CD14-positive monocyte (primary cell): ENCODE measurements at regions not wholly inside any gene's neighbourhood (a gene's known extent, or its start where the extent isn't known, plus 50 kb on each side); places are given as distances from the start of the nearest gene placed in this dataset.

ENCODE experiments used
- DNase-seq, 3 donors: peaks; one replicate each; pipeline ENCODE4 v3.0.0-alpha.2; 2011 to 2022
- H2AFZ ChIP-seq: 2 replicates; pipeline ENCODE4 v1.6.0; 2012; ENCODE audit warnings: mild to moderate bottlenecking, low read depth, low read length, inconsistent platforms; ENCODE audit not compliant: insufficient read depth, poor library complexity, severe bottlenecking
- H3K27ac ChIP-seq, 2 donors: 1 replicate in 1 of 2; 2 replicates in 1 of 2; pipeline ENCODE4 v1.5.1; 2012 to 2013; ENCODE audit warnings: low read length in 2 of 2, control low read depth in 1 of 2, inconsistent platforms in 1 of 2, low read depth in 1 of 2, mild to moderate bottlenecking in 1 of 2
- H3K27me3 ChIP-seq, 2 donors: one replicate each; pipeline versions ENCODE4 v1.6.0 to v1.6.1; 2011 to 2013; ENCODE audit warnings: low read length in 2 of 2; ENCODE audit not compliant: control insufficient read depth in 2 of 2, insufficient read depth in 2 of 2
- H3K36me3 ChIP-seq, 2 donors: replicated peaks in 1 of 2; 1 replicate in 1 of 2; 2 replicates in 1 of 2; pipeline versions ENCODE4 v1.5.1 to v1.6.1; 2012 to 2013; ENCODE audit warnings: low read length in 2 of 2, control low read depth in 1 of 2, inconsistent platforms in 1 of 2, mild to moderate bottlenecking in 1 of 2; ENCODE audit not compliant: insufficient read depth in 2 of 2, control insufficient read depth in 1 of 2
- H3K4me1 ChIP-seq, 2 donors: 1 replicate in 1 of 2; 2 replicates in 1 of 2; pipeline versions ENCODE4 v1.5.1 to v1.6.1; 2012 to 2013; ENCODE audit warnings: low read length in 2 of 2, control low read depth in 1 of 2, inconsistent platforms in 1 of 2, mild to moderate bottlenecking in 1 of 2, moderate library complexity in 1 of 2; ENCODE audit not compliant: insufficient read depth in 2 of 2, control insufficient read depth in 1 of 2
- H3K4me2 ChIP-seq: replicated peaks from 2 replicates; pipeline ENCODE3; 2012; ENCODE audit warnings: low read length, moderate library complexity, mild to moderate bottlenecking; ENCODE audit not compliant: poor library complexity, severe bottlenecking; ENCODE audit errors: extremely low read depth
- H3K4me3 ChIP-seq, 3 experiments: fragments of 200-600 bp in 1 of 3; sonication (generic) in 1 of 3; replicated peaks in 1 of 3; 1 replicate in 2 of 3; 2 replicates in 1 of 3; pipeline ENCODE4 v1.5.1; 2011 to 2013; ENCODE audit warnings: low read length in 3 of 3, mild to moderate bottlenecking in 3 of 3, control low read depth in 2 of 3, low read depth in 2 of 3, inconsistent platforms in 1 of 3, moderate library complexity in 1 of 3
- H3K79me2 ChIP-seq: 2 replicates; pipeline ENCODE4 v1.6.0; 2012; ENCODE audit warnings: mild to moderate bottlenecking, control low read depth, inconsistent platforms, low read length, moderate library complexity; ENCODE audit not compliant: insufficient read depth
- H3K9ac ChIP-seq: 2 replicates; pipeline ENCODE4 v1.6.0; 2017; ENCODE audit warnings: low read length, mild to moderate bottlenecking; ENCODE audit not compliant: insufficient read depth, poor library complexity, severe bottlenecking
- H3K9me3 ChIP-seq, 2 donors: replicated peaks in 1 of 2; 1 replicate in 1 of 2; 2 replicates in 1 of 2; pipeline versions ENCODE4 v1.5.1 to v1.6.1; 2012 to 2013; ENCODE audit warnings: low read length in 2 of 2, control low read depth in 1 of 2; ENCODE audit not compliant: control insufficient read depth in 1 of 2, insufficient read depth in 1 of 2
- H4K20me1 ChIP-seq: 2 replicates; pipeline ENCODE4 v1.6.0; 2012; ENCODE audit warnings: mild to moderate bottlenecking, low read length, control low read depth, moderate library complexity; ENCODE audit not compliant: insufficient read depth
- H3K27ac Mint-ChIP-seq, 7 donors: one replicate each; pipeline ENCODE4 v1.8.0; 2020; ENCODE audit warnings: mild to moderate bottlenecking in 7 of 7, mixed read lengths in 7 of 7, moderate library complexity in 6 of 7, inconsistent platforms in 2 of 7
- H3K27me3 Mint-ChIP-seq, 3 donors: one replicate each; pipeline ENCODE4 v1.8.0; 2021 to 2022; ENCODE audit warnings: low read depth in 3 of 3, mild to moderate bottlenecking in 3 of 3, mixed read lengths in 3 of 3, moderate library complexity in 3 of 3, inconsistent platforms in 1 of 3
- H3K36me3 Mint-ChIP-seq, 2 donors: one replicate each; pipeline ENCODE4 v1.8.0; 2020; ENCODE audit warnings: mixed read lengths in 2 of 2, inconsistent platforms in 1 of 2, mild to moderate bottlenecking in 1 of 2
- H3K4me1 Mint-ChIP-seq: one replicate; pipeline ENCODE4 v1.8.0; 2020; ENCODE audit warnings: mild to moderate bottlenecking, mixed read lengths
- H3K4me3 Mint-ChIP-seq, 2 donors: one replicate each; pipeline ENCODE4 v1.8.0; 2020; ENCODE audit warnings: mild to moderate bottlenecking in 2 of 2, mixed read lengths in 2 of 2, moderate library complexity in 1 of 2
- H3K9me3 Mint-ChIP-seq, 7 donors: one replicate each; pipeline ENCODE4 v1.8.0; 2020 to 2022; ENCODE audit warnings: mixed read lengths in 7 of 7, mild to moderate bottlenecking in 6 of 7, moderate library complexity in 6 of 7, inconsistent platforms in 2 of 7
- CTCF ChIP-seq: fragments of 200-600 bp; IDR thresholded peaks from one replicate; pipeline ENCODE4 v1.8.0; 2022; ENCODE audit warnings: antibody characterized with exemption, mild to moderate bottlenecking
- WGBS: methylation state at CpG from one replicate; pipeline ENCODE4 v1.1.5; 2013; ENCODE audit warnings: missing lambda C conversion rate; ENCODE audit not compliant: insufficient coverage; 5-methylcytosine and 5-hydroxymethylcytosine counted together
- intact Hi-C, 2 donors: fragments of 100-400 bp; cut with micrococcal nuclease; formaldehyde crosslinking; loops; one replicate each; pipeline versions ENCODE4 v1.15.0 to v1.15.1; 2023

- Histone ChIP-seq H3K9ac (no peak overlapping the region), H4K20me1 (no peaks in the 10 kb centered on the region), H3K9me3 (no peaks in the 10 kb centered on the region), H3K27ac (no peak overlapping the region), H3K4me2 (no peak overlapping the region), H3K27me3 (no peaks in the 10 kb centered on the region), H2AFZ (no peak overlapping the region), H3K36me3 (no peaks in the 10 kb centered on the region), H3K79me2 (no peaks in the 10 kb centered on the region), H3K4me1 (no peaks in the 10 kb centered on the region), H3K4me3 (no peak overlapping the region)
- intact Hi-C loops: no loop called here
- H3K4me3 Mint-ChIP-seq: no peak overlapping the region
- WGBS: no CpG with 5 or more reads among the region's 1 CpG
- no peak for DNase-seq
- no peak for TF ChIP-seq CTCF
- no peaks in the 10 kb centered on the region for H3K27me3 Mint-ChIP-seq
- H3K27ac Mint-ChIP-seq: no peak overlapping the region
- no peaks in the 10 kb centered on the region for H3K4me1 Mint-ChIP-seq
- no peaks in the 10 kb centered on the region for H3K36me3 Mint-ChIP-seq
- H3K9me3 Mint-ChIP-seq: peaks cover 0 to 8% (median 0%) of the 10 kb centered on the region in 7 donors
Observed at GRCh38 chr7:114784746-114785145, 137.1 kb upstream of the MDFIC start.

- H3K4me1 Mint-ChIP-seq: no peaks in the 10 kb centered on the region
- Histone ChIP-seq H3K4me3 (no peak overlapping the region), H2AFZ (no peak overlapping the region), H3K9me3 (no peaks in the 10 kb centered on the region), H3K79me2 (no peaks in the 10 kb centered on the region), H3K4me2 (no peak overlapping the region), H3K4me1 (no peaks in the 10 kb centered on the region), H4K20me1 (no peaks in the 10 kb centered on the region), H3K36me3 (no peaks in the 10 kb centered on the region), H3K27ac (no peak overlapping the region), H3K9ac (no peak overlapping the region), H3K27me3 (no peaks in the 10 kb centered on the region)
- peaks cover 0 to 8% (median 0%) of the 10 kb centered on the region in 7 donors for H3K9me3 Mint-ChIP-seq
- no peak for DNase-seq
- no peaks in the 10 kb centered on the region for H3K27me3 Mint-ChIP-seq
- no peaks in the 10 kb centered on the region for H3K36me3 Mint-ChIP-seq
- no peak for TF ChIP-seq CTCF
- intact Hi-C loops: no loop called here
- H3K4me3 Mint-ChIP-seq: no peak overlapping the region
- no CpG with 5 or more reads among the region's 3 CpGs for WGBS
- no peak overlapping the region for H3K27ac Mint-ChIP-seq
Observed at GRCh38 chr7:114785496-114785895, 136.4 kb upstream of the MDFIC start.
